ENCODE measurements at regions not wholly inside any gene's neighbourhood (a gene's known extent, or its start where the extent isn't known, plus 50 kb on each side); places are given as distances from the start of the nearest gene placed in this dataset.

DNA sequence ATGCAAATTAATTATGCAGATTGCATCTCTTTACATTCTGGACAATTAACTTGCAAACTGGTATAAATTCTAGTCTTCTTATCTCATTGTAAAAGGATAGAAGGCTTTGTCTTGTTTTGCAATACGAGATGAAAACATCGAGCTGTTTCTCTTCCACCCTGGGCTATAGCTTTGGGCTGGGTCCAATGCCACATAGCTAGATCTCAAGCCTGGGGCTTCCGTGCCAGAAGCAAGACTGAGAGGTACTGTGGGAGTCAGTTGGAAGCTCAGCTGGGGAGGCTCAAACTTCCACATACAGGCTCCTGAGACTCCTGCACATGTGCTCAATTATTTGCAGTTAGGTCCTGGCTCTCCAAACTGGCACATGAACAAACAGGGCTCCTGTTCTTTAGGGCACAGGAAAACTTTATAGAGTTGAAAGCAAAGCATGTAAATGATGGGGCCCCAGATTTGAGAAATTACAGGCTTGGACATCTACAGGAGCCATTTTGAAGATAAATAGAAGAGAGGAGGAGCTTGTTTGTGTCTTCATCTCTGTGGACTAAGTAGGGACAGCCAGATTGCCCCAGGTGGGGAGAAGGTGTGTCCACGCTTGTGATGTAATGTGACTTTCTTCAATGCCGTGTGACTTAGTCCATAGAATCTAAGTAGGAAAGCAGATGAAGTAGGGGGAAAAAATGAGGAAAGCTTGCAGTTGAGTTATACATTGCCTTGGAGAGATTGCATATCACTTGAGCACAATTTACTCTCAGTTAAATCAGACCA, 65.9 kb upstream of the SIPA1L2 start:
- Histone ChIP-seq H3K4me2 (no peak overlapping the region), H3K79me2 (ENCODE audit: insufficient read depth) (no peaks in the 10 kb centered on the region), H3K9me3 (no peaks in the 10 kb centered on the region), H3K4me3 (ENCODE audit: low read depth in 2 of 2, low read length in 1 of 2) (no peak overlapping the region), H3F3A (replicated peaks; ENCODE audit: insufficient read depth) (no peaks in the 10 kb centered on the region), H3K27me3 (ENCODE audit: insufficient read depth) (no peaks in the 10 kb centered on the region), H3K36me3 (replicated peaks in 1 of 2; ENCODE audit: control insufficient read depth in 1 of 2, insufficient read depth in 2 of 2, low read length in 1 of 2) (no peaks in the 10 kb centered on the region), H3K9ac (no peak overlapping the region), H3K4me1 (ENCODE audit: control insufficient read depth in 1 of 2, insufficient read depth in 2 of 2, low read depth in 1 of 2, low read length in 1 of 2) (no peaks in the 10 kb centered on the region), H3K9me2 (no peaks in the 10 kb centered on the region), H4K20me1 (ENCODE audit: insufficient read depth) (no peaks in the 10 kb centered on the region), H2AFZ (ENCODE audit: low read depth) (no peak overlapping the region), H3K27ac (ENCODE audit: low read depth in 2 of 2, low read length in 1 of 2) (no peak overlapping the region)
- TF ChIP-seq, protein P1, sequence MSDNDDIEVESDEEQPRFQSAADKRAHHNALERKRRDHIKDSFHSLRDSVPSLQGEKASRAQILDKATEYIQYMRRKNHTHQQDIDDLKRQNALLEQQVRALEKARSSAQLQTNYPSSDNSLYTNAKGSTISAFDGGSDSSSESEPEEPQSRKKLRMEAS (IDR thresholded peaks at IDR 0.05; ENCODE audit: low read depth): no peak
- TF ChIP-seq, protein P2, sequence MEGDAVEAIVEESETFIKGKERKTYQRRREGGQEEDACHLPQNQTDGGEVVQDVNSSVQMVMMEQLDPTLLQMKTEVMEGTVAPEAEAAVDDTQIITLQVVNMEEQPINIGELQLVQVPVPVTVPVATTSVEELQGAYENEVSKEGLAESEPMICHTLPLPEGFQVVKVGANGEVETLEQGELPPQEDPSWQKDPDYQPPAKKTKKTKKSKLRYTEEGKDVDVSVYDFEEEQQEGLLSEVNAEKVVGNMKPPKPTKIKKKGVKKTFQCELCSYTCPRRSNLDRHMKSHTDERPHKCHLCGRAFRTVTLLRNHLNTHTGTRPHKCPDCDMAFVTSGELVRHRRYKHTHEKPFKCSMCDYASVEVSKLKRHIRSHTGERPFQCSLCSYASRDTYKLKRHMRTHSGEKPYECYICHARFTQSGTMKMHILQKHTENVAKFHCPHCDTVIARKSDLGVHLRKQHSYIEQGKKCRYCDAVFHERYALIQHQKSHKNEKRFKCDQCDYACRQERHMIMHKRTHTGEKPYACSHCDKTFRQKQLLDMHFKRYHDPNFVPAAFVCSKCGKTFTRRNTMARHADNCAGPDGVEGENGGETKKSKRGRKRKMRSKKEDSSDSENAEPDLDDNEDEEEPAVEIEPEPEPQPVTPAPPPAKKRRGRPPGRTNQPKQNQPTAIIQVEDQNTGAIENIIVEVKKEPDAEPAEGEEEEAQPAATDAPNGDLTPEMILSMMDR (IDR thresholded peaks at IDR 0.05): no peak
- TF ChIP-seq GATA2 (CRISPR knock-in tag; IDR thresholded peaks at IDR 0.05) (no peak), GABPA (IDR thresholded peaks at IDR 0.05; ENCODE audit: low read depth) (no peak), RCOR1 (IDR thresholded peaks at IDR 0.05; ENCODE audit: low read length) (no peak), EZH2phosphoT487 (IDR thresholded peaks at IDR 0.05; ENCODE audit: borderline replicate concordance, low read depth) (no peak), FOXM1 (IDR thresholded peaks at IDR 0.05; ENCODE audit: low read depth) (no peak), RFX5 (IDR thresholded peaks at IDR 0.05; ENCODE audit: low read length) (no peak), ELF1 (IDR thresholded peaks at IDR 0.05) (no peak), CHD2 (IDR thresholded peaks at IDR 0.05; ENCODE audit: low read length, partially characterized antibody) (no peak)
- TF ChIP-seq, protein P3, sequence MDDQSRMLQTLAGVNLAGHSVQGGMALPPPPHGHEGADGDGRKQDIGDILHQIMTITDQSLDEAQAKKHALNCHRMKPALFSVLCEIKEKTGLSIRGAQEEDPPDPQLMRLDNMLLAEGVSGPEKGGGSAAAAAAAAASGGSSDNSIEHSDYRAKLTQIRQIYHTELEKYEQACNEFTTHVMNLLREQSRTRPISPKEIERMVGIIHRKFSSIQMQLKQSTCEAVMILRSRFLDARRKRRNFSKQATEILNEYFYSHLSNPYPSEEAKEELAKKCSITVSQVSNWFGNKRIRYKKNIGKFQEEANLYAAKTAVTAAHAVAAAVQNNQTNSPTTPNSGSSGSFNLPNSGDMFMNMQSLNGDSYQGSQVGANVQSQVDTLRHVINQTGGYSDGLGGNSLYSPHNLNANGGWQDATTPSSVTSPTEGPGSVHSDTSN (IDR thresholded peaks at IDR 0.05): no peak
- no peak for DNase-seq
- WGBS (ENCODE audit: low lambda C conversion rate): 46% methylated on average over 5 of the region's 5 CpGs
- ChIA-PET CTCF (interaction anchor here (1.3 kb wide), 1 partner anchor 9 kb away, joined by 3 read pairs; no protein-coding TSS in a partner anchor), POLR2A (no interaction called here)

DNA sequence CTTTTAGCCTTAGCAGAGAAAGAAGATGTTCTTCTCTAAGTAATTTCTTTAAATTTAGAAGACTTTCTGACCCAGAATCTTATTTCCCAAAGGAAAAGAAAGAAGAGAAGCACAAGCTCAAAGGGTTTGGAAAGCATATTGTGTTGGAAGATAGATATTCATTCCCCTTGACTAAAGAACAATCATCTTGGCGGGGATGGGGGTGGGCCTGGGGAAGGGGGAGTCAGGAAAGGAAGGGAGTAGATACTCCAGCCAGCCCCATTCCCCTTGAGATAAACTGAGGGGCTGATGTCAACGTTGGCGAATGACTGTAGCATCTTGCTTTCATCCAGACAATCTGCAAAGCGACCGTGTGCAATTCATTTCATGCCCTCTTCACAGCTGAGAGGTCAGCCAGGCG, 66.5 kb upstream of the SIPA1L2 start:
- ChIA-PET CTCF (interaction anchor here (1.3 kb wide), 1 partner anchor 10 kb away, joined by 3 read pairs; no protein-coding TSS in a partner anchor), POLR2A (no interaction called here)
- no peak for DNase-seq
- Histone ChIP-seq H3K27me3 (ENCODE audit: insufficient read depth) (no peaks in the 10 kb centered on the region), H3K79me2 (ENCODE audit: insufficient read depth) (no peaks in the 10 kb centered on the region), H3K9me3 (no peaks in the 10 kb centered on the region), H3K36me3 (replicated peaks in 1 of 2; ENCODE audit: control insufficient read depth in 1 of 2, insufficient read depth in 2 of 2, low read length in 1 of 2) (no peaks in the 10 kb centered on the region), H3K9ac (no peak overlapping the region), H2AFZ (ENCODE audit: low read depth) (no peak overlapping the region), H3K9me2 (no peaks in the 10 kb centered on the region), H3K4me2 (no peak overlapping the region), H3K27ac (ENCODE audit: low read depth in 2 of 2, low read length in 1 of 2) (no peak overlapping the region), H3K4me3 (ENCODE audit: low read depth in 2 of 2, low read length in 1 of 2) (no peak overlapping the region), H3F3A (replicated peaks; ENCODE audit: insufficient read depth) (no peaks in the 10 kb centered on the region), H3K4me1 (ENCODE audit: control insufficient read depth in 1 of 2, insufficient read depth in 2 of 2, low read depth in 1 of 2, low read length in 1 of 2) (no peaks in the 10 kb centered on the region), H4K20me1 (ENCODE audit: insufficient read depth) (no peaks in the 10 kb centered on the region)
- WGBS (ENCODE audit: low lambda C conversion rate): 59% methylated on average over 6 of the region's 6 CpGs
- TF ChIP-seq, protein P1 (IDR thresholded peaks at IDR 0.05; ENCODE audit: low read depth): no peak
- TF ChIP-seq MXI1 (IDR thresholded peaks at IDR 0.05; ENCODE audit: low read depth, low read length): no peak
- TF ChIP-seq CHD2 (IDR thresholded peaks at IDR 0.05; ENCODE audit: low read length, partially characterized antibody): no peak
- TF ChIP-seq RXRA (IDR thresholded peaks at IDR 0.05; ENCODE audit: borderline replicate concordance, low read depth): no peak
- TF ChIP-seq, protein P4, sequence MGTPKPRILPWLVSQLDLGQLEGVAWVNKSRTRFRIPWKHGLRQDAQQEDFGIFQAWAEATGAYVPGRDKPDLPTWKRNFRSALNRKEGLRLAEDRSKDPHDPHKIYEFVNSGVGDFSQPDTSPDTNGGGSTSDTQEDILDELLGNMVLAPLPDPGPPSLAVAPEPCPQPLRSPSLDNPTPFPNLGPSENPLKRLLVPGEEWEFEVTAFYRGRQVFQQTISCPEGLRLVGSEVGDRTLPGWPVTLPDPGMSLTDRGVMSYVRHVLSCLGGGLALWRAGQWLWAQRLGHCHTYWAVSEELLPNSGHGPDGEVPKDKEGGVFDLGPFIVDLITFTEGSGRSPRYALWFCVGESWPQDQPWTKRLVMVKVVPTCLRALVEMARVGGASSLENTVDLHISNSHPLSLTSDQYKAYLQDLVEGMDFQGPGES (IDR thresholded peaks at IDR 0.05; ENCODE audit: low read depth, low read length): no peak
- no peak for TF ChIP-seq EP300 (IDR thresholded peaks at IDR 0.05; ENCODE audit: borderline replicate concordance in 1 of 2, low read depth in 1 of 2, low read length in 1 of 2)
- no peak for TF ChIP-seq ELF1 (IDR thresholded peaks at IDR 0.05)
- no peak for TF ChIP-seq TAF1 (IDR thresholded peaks at IDR 0.05; ENCODE audit: borderline replicate concordance, low read depth, low read length)
- no peak for TF ChIP-seq EZH2phosphoT487 (IDR thresholded peaks at IDR 0.05; ENCODE audit: borderline replicate concordance, low read depth)
- TF ChIP-seq, protein P2 (IDR thresholded peaks at IDR 0.05): no peak
- TF ChIP-seq SIN3A (IDR thresholded peaks at IDR 0.05; ENCODE audit: borderline replicate concordance, low read depth, low read length): no peak
- TF ChIP-seq TEAD4 (IDR thresholded peaks at IDR 0.05; ENCODE audit: borderline replicate concordance, insufficient read depth): no peak
- TF ChIP-seq MEF2A (IDR thresholded peaks at IDR 0.05; ENCODE audit: borderline replicate concordance, low read depth): no peak
